ENCODE measurements at regions not wholly inside any gene's neighbourhood (a gene's known extent, or its start where the extent isn't known, plus 50 kb on each side); places are given as distances from the start of the nearest gene placed in this dataset.
A peak's percentile ranks its signal among the peaks of the same experiment; 100 is the strongest.

DNA sequence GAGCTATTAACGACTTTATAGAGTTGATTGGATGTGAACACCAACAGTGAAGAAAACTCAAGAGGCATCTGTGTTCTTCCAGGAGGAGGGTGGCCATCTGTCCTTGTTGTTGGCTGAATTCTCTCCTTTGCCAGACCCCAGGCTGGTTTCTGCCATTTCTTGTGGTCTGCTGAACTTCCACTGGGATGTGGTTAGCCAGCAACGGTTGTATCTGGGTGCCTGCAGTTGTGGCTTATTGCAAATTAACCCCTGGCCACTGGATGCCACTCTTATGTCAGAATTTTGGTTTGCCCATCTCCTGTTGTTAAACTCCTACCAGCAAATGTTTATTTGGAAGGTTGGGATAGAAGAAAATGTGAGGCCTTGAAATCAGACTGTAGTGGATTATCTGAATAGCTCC lies 163.6 kb upstream of the TBC1D5 start:
- Histone ChIP-seq H3K4me1 (no peaks in the 10 kb centered on the region), H3K27ac (replicated peaks) (no peak overlapping the region), H3K27me3 (ENCODE audit: low read depth) (peaks cover 12% of the 10 kb centered on the region), H3K4me3 (no peak overlapping the region), H3K36me3 (no peaks in the 10 kb centered on the region), H3K9me3 (replicated peaks) (peaks cover 2% of the 10 kb centered on the region)
- no peak for DNase-seq
- TF ChIP-seq, protein P1, sequence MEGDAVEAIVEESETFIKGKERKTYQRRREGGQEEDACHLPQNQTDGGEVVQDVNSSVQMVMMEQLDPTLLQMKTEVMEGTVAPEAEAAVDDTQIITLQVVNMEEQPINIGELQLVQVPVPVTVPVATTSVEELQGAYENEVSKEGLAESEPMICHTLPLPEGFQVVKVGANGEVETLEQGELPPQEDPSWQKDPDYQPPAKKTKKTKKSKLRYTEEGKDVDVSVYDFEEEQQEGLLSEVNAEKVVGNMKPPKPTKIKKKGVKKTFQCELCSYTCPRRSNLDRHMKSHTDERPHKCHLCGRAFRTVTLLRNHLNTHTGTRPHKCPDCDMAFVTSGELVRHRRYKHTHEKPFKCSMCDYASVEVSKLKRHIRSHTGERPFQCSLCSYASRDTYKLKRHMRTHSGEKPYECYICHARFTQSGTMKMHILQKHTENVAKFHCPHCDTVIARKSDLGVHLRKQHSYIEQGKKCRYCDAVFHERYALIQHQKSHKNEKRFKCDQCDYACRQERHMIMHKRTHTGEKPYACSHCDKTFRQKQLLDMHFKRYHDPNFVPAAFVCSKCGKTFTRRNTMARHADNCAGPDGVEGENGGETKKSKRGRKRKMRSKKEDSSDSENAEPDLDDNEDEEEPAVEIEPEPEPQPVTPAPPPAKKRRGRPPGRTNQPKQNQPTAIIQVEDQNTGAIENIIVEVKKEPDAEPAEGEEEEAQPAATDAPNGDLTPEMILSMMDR (IDR thresholded peaks at IDR 0.05; ENCODE audit: borderline replicate concordance), result no peak
- intact Hi-C loops (cut with micrococcal nuclease), result no loop called here

DNA sequence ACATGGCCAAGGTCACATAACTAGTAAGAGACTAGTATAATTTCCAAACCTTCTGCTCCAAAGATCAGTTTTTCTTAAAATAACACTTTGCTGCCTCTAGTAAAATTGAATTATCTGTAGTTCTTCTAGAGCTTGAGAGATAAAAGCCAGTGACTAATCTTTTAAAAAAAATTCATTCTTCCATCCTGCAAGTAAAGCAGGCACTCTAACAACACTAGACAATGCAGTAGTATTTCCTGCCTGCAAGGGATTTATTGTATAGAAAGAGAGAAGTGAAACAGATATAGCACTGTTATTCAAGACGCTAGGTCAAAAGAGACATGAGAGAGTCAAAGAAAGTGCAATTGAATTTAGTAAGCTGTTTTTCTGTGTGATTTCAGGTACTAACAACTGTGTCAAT lies 159.5 kb upstream of the TBC1D5 start:
- H3K4me1 ChIP-seq, result no peaks in the 10 kb centered on the region
- TF ChIP-seq, protein P1 (IDR thresholded peaks at IDR 0.05; ENCODE audit: borderline replicate concordance), result no peak
- no peak overlapping the region for H3K4me3 ChIP-seq
- H3K9me3 ChIP-seq (replicated peaks), result peaks cover 8% of the 10 kb centered on the region
- DNase-seq, result no peak
- H3K27ac ChIP-seq (replicated peaks), result no peak overlapping the region
- intact Hi-C loops (cut with micrococcal nuclease), result no loop called here
- peaks cover 8% of the 10 kb centered on the region for H3K27me3 ChIP-seq (ENCODE audit: low read depth)
- H3K36me3 ChIP-seq, result no peaks in the 10 kb centered on the region

DNA sequence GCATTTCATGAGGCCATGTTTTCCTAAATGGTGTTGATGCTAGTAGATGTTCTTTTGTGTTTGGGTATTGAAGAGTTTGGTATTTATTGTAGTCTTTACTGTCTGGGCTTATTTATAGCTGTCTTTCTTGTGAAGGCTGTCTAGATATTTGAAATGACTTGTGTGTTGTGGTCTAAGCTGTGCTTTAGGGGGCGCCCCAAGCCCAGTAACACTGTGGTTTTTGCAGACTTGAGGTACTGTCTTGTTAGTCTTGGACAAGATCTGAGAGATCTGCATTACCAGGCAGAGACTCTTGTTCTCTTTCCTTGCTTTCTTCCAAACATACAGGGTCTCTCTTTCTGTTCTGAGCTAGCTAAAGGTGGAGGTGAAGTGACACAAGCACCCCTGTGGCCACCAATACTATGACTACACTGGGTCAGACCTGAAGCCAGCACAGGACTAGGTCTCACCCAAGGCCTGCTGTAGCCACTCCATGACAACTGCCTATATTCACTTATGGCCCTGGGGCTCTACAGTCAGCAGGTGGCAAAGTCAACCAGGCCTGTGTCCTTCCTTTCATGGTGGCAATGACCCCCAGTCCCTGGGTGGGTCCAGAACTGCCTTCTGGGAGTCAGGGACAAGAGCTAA lies 152.1 kb upstream of the TBC1D5 start:
- no peak overlapping the region for H3K4me3 ChIP-seq
- peaks cover 17% of the 10 kb centered on the region for H3K9me3 ChIP-seq (replicated peaks)
- DNase-seq, result no peak
- TF ChIP-seq, protein P1 (IDR thresholded peaks at IDR 0.05; ENCODE audit: borderline replicate concordance), result peak; percentile 29
- no peaks in the 10 kb centered on the region for H3K36me3 ChIP-seq
- no peaks in the 10 kb centered on the region for H3K27me3 ChIP-seq (ENCODE audit: low read depth)
- intact Hi-C loops (cut with micrococcal nuclease), result no loop called here
- H3K27ac ChIP-seq (replicated peaks), result no peak overlapping the region
- H3K4me1 ChIP-seq, result no peaks in the 10 kb centered on the region

DNA sequence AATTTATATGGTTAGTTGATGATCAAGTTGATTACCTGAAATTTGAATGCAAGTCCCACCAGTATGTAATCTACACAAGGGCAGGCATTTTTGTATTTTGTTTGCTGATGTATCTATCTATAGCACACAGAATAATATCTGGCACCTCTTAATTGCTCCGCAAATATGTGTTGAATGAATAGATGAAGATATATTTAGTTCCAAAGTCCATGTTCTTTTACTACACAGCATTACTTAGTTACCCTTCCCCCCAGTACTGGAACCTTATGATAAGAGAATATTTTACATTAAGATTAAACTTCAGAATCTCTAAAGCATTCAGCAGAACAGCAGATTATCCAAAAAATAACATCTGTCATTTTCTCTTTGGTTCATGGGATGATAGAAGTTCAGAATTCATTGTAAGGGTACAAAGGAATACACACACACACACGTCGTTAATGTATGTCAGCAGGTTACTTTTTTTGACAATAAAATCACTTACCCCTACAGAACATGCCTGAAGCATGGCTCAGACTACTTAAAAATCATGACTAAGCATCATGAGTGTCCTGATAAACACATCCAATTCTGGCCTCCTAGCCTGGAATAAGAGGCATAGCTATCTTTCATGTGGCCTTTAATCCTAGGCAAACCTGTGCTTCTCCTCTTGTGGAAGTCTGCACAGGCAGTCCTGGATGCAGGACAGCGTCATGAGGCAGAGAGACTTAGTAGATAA lies 148.9 kb upstream of the TBC1D5 start:
- TF ChIP-seq, protein P1 (IDR thresholded peaks at IDR 0.05; ENCODE audit: borderline replicate concordance), result no peak
- H3K27ac ChIP-seq (replicated peaks), result no peak overlapping the region
- H3K9me3 ChIP-seq (replicated peaks), result peaks cover 17% of the 10 kb centered on the region
- intact Hi-C loops (cut with micrococcal nuclease), result no loop called here
- H3K27me3 ChIP-seq (ENCODE audit: low read depth), result peaks cover 3% of the 10 kb centered on the region
- DNase-seq, result no peak
- H3K36me3 ChIP-seq, result no peaks in the 10 kb centered on the region
- H3K4me3 ChIP-seq, result no peak overlapping the region
- no peaks in the 10 kb centered on the region for H3K4me1 ChIP-seq

DNA sequence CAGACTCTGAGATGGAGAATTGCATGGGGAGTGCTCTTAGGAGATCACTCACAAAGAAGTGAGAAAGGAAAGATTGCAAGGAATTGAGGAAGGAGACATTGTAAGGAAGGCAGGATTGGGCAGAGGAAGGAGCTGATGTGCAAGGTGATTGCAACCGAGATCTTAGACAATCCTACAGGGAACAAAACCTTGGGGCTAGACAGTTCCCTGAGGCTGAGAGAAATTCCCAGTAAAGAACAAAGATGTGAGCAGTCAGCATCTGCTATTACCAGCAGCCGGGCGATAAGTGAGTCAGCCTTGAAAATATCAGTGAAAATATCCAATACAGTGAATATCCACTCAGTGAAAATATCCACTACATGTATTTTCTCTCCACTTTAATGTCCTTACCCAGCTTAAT lies 143.6 kb upstream of the TBC1D5 start:
- H3K4me1 ChIP-seq, result no peaks in the 10 kb centered on the region
- H3K27me3 ChIP-seq (ENCODE audit: low read depth), result peaks cover 3% of the 10 kb centered on the region
- H3K27ac ChIP-seq (replicated peaks), result no peak overlapping the region
- TF ChIP-seq, protein P1 (IDR thresholded peaks at IDR 0.05; ENCODE audit: borderline replicate concordance), result no peak
- H3K4me3 ChIP-seq, result no peak overlapping the region
- H3K9me3 ChIP-seq (replicated peaks), result no peaks in the 10 kb centered on the region
- DNase-seq, result no peak
- H3K36me3 ChIP-seq, result no peaks in the 10 kb centered on the region
- intact Hi-C loops (cut with micrococcal nuclease), result no loop called here
